Trophoblast cell (in vitro differentiated cells and primary cell): ENCODE measurements at regions not wholly inside any gene's neighbourhood (a gene's known extent, or its start where the extent isn't known, plus 50 kb on each side); places are given as distances from the start of the nearest gene placed in this dataset.
A peak's percentile ranks its signal among the peaks of the same experiment; 100 is the strongest.

Experiments used
- DNase-seq, 2 donors: peaks; one replicate each; pipeline ENCODE4 v3.0.0-alpha.2; 2016
- H2AFZ ChIP-seq: 2 replicates; pipeline ENCODE4 v1.6.1; 2013; ENCODE audit warnings: low read length, moderate library complexity, mild to moderate bottlenecking; ENCODE audit not compliant: insufficient read depth, poor library complexity
- H2AK5ac ChIP-seq: 2 replicates; pipeline ENCODE4 v1.6.1; 2013; ENCODE audit warnings: mild to moderate bottlenecking, low read length
- H2BK120ac ChIP-seq: 2 replicates; pipeline ENCODE4 v1.6.1; 2013; ENCODE audit warnings: low read length, mild to moderate bottlenecking, moderate library complexity; ENCODE audit not compliant: insufficient read depth, poor library complexity
- H2BK12ac ChIP-seq: 2 replicates; pipeline ENCODE4 v1.6.1; 2013; ENCODE audit warnings: mild to moderate bottlenecking, low read length, moderate library complexity
- H2BK5ac ChIP-seq: 2 replicates; pipeline ENCODE4 v1.6.1; 2013; ENCODE audit warnings: low read length, low read depth, moderate library complexity, mild to moderate bottlenecking; ENCODE audit not compliant: poor library complexity
- H3K14ac ChIP-seq: 2 replicates; pipeline ENCODE4 v1.6.1; 2013; ENCODE audit warnings: mild to moderate bottlenecking, low read length
- H3K18ac ChIP-seq: 2 replicates; pipeline ENCODE4 v1.6.1; 2013; ENCODE audit warnings: mild to moderate bottlenecking, low read length
- H3K23ac ChIP-seq: 2 replicates; pipeline ENCODE4 v1.6.1; 2013; ENCODE audit warnings: low read length
- H3K27ac ChIP-seq: 2 replicates; pipeline ENCODE4 v1.5.1; 2013; ENCODE audit warnings: low read depth, mild to moderate bottlenecking, inconsistent platforms, low read length, moderate library complexity
- H3K27me3 ChIP-seq: 2 replicates; pipeline ENCODE4 v1.6.1; 2013; ENCODE audit warnings: inconsistent platforms, mild to moderate bottlenecking, low read length, moderate library complexity; ENCODE audit not compliant: insufficient read depth
- H3K36me3 ChIP-seq, 2 experiments: 1 replicate in 1 of 2; 2 replicates in 1 of 2; pipeline ENCODE4 v1.6.1; 2013; ENCODE audit warnings: low read length in 2 of 2, mild to moderate bottlenecking in 2 of 2, moderate library complexity in 1 of 2; ENCODE audit not compliant: insufficient read depth in 2 of 2, control insufficient read depth in 1 of 2
- H3K4ac ChIP-seq: 2 replicates; pipeline ENCODE4 v1.6.1; 2013; ENCODE audit warnings: low read depth, mild to moderate bottlenecking, low read length, moderate library complexity
- H3K4me1 ChIP-seq, 2 experiments: 1 replicate in 1 of 2; 2 replicates in 1 of 2; pipeline ENCODE4 v1.6.1; 2013; ENCODE audit warnings: low read length in 2 of 2, mild to moderate bottlenecking in 2 of 2, moderate library complexity in 1 of 2; ENCODE audit not compliant: insufficient read depth in 2 of 2, control insufficient read depth in 1 of 2
- H3K4me2 ChIP-seq: 2 replicates; pipeline ENCODE4 v1.6.1; 2013; ENCODE audit warnings: inconsistent platforms, mild to moderate bottlenecking, low read length, moderate library complexity
- H3K4me3 ChIP-seq: 2 replicates; pipeline ENCODE4 v1.5.1; 2013; ENCODE audit warnings: mild to moderate bottlenecking, low read depth, low read length, inconsistent platforms
- H3K79me1 ChIP-seq: one replicate; pipeline ENCODE4 v1.6.1; 2013; ENCODE audit warnings: low read length
- H3K79me2 ChIP-seq: 2 replicates; pipeline ENCODE4 v1.6.1; 2013; ENCODE audit warnings: low read length, mild to moderate bottlenecking; ENCODE audit not compliant: control insufficient read depth, insufficient read depth, poor library complexity
- H3K9ac ChIP-seq: 2 replicates; pipeline ENCODE4 v1.6.1; 2013; ENCODE audit warnings: mild to moderate bottlenecking, low read length
- H3K9me3 ChIP-seq: 2 replicates; pipeline ENCODE4 v1.6.1; 2013; ENCODE audit warnings: low read depth, mild to moderate bottlenecking, control low read depth, inconsistent platforms, low read length; ENCODE audit not compliant: insufficient read depth
- H4K12ac ChIP-seq: 2 replicates; pipeline ENCODE4 v1.6.1; 2013; ENCODE audit warnings: low read depth, mild to moderate bottlenecking, low read length, moderate library complexity
- H4K8ac ChIP-seq: 2 replicates; pipeline ENCODE4 v1.6.1; 2013; ENCODE audit warnings: low read depth, mild to moderate bottlenecking, low read length, moderate library complexity
- H4K91ac ChIP-seq: one replicate; pipeline ENCODE4 v1.6.1; 2013; ENCODE audit warnings: low read depth, mild to moderate bottlenecking, low read length, moderate library complexity
- WGBS: extraction: QIAGEN DNeasy Blood & Tissue Kit; methylation state at CpG from one replicate; pipeline ENCODE4 v1.1.7; 2013; ENCODE audit warnings: missing lambda C conversion rate; ENCODE audit not compliant: insufficient read length, insufficient coverage; ENCODE audit errors: extremely low coverage; 5-methylcytosine and 5-hydroxymethylcytosine counted together

GRCh38 chr11:127126986-127127385 is 126.4 kb upstream of the KIRREL3 start:
- H3K14ac ChIP-seq, result no peak overlapping the region
- H3K4me1 ChIP-seq, result no peaks in the 10 kb centered on the region
- no peaks in the 10 kb centered on the region for H3K36me3 ChIP-seq
- DNase-seq, result no peak
- H2AFZ ChIP-seq, result no peak overlapping the region
- H2BK5ac ChIP-seq, result no peak overlapping the region
- no peaks in the 10 kb centered on the region for H3K27me3 ChIP-seq
- no peak overlapping the region for H3K27ac ChIP-seq
- no peaks in the 10 kb centered on the region for H3K79me2 ChIP-seq
- no peak overlapping the region for H3K9ac ChIP-seq
- no peak overlapping the region for H2BK12ac ChIP-seq
- no peak overlapping the region for H3K4ac ChIP-seq
- H4K8ac ChIP-seq, result no peak overlapping the region
- H3K4me2 ChIP-seq, result no peak overlapping the region
- H3K23ac ChIP-seq, result no peak overlapping the region
- H2AK5ac ChIP-seq, result no peak overlapping the region
- no peak overlapping the region for H3K18ac ChIP-seq
- no peak overlapping the region for H2BK120ac ChIP-seq
- no peak overlapping the region for H3K4me3 ChIP-seq
- no peaks in the 10 kb centered on the region for H3K79me1 ChIP-seq
- WGBS, result no CpG with 5 or more reads among the region's 3 CpGs
- H4K12ac ChIP-seq, result no peak overlapping the region
- H4K91ac ChIP-seq, result no peak overlapping the region
- H3K9me3 ChIP-seq, result no peaks in the 10 kb centered on the region

GRCh38 chr11:127119356-127119755 is 118.8 kb upstream of the KIRREL3 start:
- H2AFZ ChIP-seq, result no peak overlapping the region
- no peaks in the 10 kb centered on the region for H3K9me3 ChIP-seq
- H3K4me3 ChIP-seq, result no peak overlapping the region
- no peaks in the 10 kb centered on the region for H3K27me3 ChIP-seq
- H2BK5ac ChIP-seq, result no peak overlapping the region
- no peak for DNase-seq
- H3K4me1 ChIP-seq, result peaks cover 5 to 6% of the 10 kb centered on the region in 2 experiments
- no peak overlapping the region for H2AK5ac ChIP-seq
- H3K23ac ChIP-seq, result no peak overlapping the region
- H3K79me2 ChIP-seq, result no peaks in the 10 kb centered on the region
- no CpG with 5 or more reads among the region's 5 CpGs for WGBS
- no peak overlapping the region for H4K8ac ChIP-seq
- no peaks in the 10 kb centered on the region for H3K36me3 ChIP-seq
- H3K79me1 ChIP-seq, result no peaks in the 10 kb centered on the region
- no peak overlapping the region for H3K9ac ChIP-seq
- no peak overlapping the region for H3K27ac ChIP-seq
- no peak overlapping the region for H3K14ac ChIP-seq
- H4K12ac ChIP-seq, result no peak overlapping the region
- H3K4me2 ChIP-seq, result no peak overlapping the region
- no peak overlapping the region for H2BK120ac ChIP-seq
- no peak overlapping the region for H2BK12ac ChIP-seq
- no peak overlapping the region for H3K4ac ChIP-seq
- H3K18ac ChIP-seq, result no peak overlapping the region
- no peak overlapping the region for H4K91ac ChIP-seq

GRCh38 chr11:127118811-127119210 is 118.2 kb upstream of the KIRREL3 start:
- Histone ChIP-seq H3K14ac (no peak overlapping the region), H3K79me2 (no peaks in the 10 kb centered on the region), H3K27ac (no peak overlapping the region), H3K4me1 (peaks cover 5 to 6% of the 10 kb centered on the region in 2 experiments), H4K12ac (no peak overlapping the region), H2AK5ac (no peak overlapping the region), H3K18ac (no peak overlapping the region), H3K79me1 (no peaks in the 10 kb centered on the region), H3K4me2 (no peak overlapping the region), H3K4ac (no peak overlapping the region), H3K36me3 (no peaks in the 10 kb centered on the region), H2AFZ (no peak overlapping the region), H4K91ac (no peak overlapping the region), H2BK120ac (no peak overlapping the region), H2BK5ac (no peak overlapping the region), H3K4me3 (no peak overlapping the region), H3K23ac (no peak overlapping the region), H3K9me3 (no peaks in the 10 kb centered on the region), H2BK12ac (no peak overlapping the region), H4K8ac (no peak overlapping the region), H3K9ac (no peak overlapping the region), H3K27me3 (no peaks in the 10 kb centered on the region)
- WGBS, result no CpG with 5 or more reads among the region's 9 CpGs
- no peak for DNase-seq

- no peaks in the 10 kb centered on the region for H3K79me2 ChIP-seq
- H3K4ac ChIP-seq, result no peak overlapping the region
- no peak overlapping the region for H2AFZ ChIP-seq
- H4K91ac ChIP-seq, result no peak overlapping the region
- no CpG with 5 or more reads among the region's 4 CpGs for WGBS
- no peak overlapping the region for H3K23ac ChIP-seq
- no peaks in the 10 kb centered on the region for H3K27me3 ChIP-seq
- H3K9ac ChIP-seq, result no peak overlapping the region
- no peak overlapping the region for H3K18ac ChIP-seq
- no peaks in the 10 kb centered on the region for H3K36me3 ChIP-seq
- no peak overlapping the region for H3K4me3 ChIP-seq
- no peak overlapping the region for H3K4me2 ChIP-seq
- H3K14ac ChIP-seq, result no peak overlapping the region
- peaks cover 5 to 6% of the 10 kb centered on the region in 2 experiments for H3K4me1 ChIP-seq
- no peaks in the 10 kb centered on the region for H3K9me3 ChIP-seq
- H3K27ac ChIP-seq, result no peak overlapping the region
- peak in 1 of 2 donors; percentile 3 for DNase-seq
- no peak overlapping the region for H2AK5ac ChIP-seq
- H2BK12ac ChIP-seq, result no peak overlapping the region
- H2BK120ac ChIP-seq, result no peak overlapping the region
- H2BK5ac ChIP-seq, result no peak overlapping the region
- no peak overlapping the region for H4K8ac ChIP-seq
- no peaks in the 10 kb centered on the region for H3K79me1 ChIP-seq
- no peak overlapping the region for H4K12ac ChIP-seq
Measured at GRCh38 chr11:127117231-127117739, 116.7 kb upstream of the KIRREL3 start.
